ENCODE measurements at regions not wholly inside any gene's neighbourhood (a gene's known extent, or its start where the extent isn't known, plus 50 kb on each side); places are given as distances from the start of the nearest gene placed in this dataset.
"Not testable (repeated sequence)": the region's sequence is repeated elsewhere in the genome, so short reads cannot be mapped to it uniquely, and the experiment has no call there.

DNA sequence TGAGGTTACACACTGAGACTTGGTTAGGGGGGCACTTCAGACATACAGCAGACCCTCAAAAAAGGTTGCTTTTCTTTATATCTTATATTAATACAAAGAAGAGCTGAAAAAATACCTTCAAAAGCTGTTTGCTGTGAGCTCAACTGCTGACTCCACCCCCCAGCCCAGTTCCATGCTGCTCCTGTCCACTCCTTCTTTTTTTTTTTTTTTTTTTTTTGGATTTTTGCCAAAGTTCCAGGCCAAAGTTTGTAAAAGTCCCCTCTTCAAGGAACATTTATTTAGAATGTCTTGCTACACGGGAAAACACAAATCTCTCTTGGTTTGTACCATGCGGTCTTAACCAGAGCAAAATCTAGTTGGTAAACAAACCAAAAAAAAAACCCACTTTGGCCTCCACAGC, 85.3 kb upstream of the AKAP12 start:
- DNase-seq (ENCODE audit: low spot score) (no peak), ATAC-seq (peak; percentile 74)
- intact Hi-C loops (cut with DNase I): no loop called here

DNA sequence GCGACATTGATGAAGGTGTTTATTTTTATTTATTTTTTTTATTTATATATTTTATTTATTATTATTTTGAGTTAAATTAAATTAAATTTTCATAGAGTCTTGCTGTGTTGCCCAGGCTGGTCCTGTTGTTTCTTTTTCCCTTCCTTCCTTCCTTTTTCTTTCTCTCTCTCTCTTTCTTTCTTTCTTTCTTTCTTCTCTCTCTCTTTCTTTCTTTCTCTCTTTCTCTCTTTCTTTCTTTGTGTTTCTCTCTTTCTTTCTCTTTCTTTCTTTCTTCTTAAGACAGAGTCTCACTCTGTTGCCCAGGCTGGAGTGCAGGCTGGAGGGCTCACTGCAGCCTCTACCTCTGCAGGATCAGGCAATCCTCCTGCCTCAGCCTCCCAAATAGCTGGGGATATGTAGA, 84.7 kb upstream of the AKAP12 start:
- ATAC-seq (no peak), DNase-seq (ENCODE audit: low spot score) (no peak)
- intact Hi-C loops (cut with DNase I): no loop called here

DNA sequence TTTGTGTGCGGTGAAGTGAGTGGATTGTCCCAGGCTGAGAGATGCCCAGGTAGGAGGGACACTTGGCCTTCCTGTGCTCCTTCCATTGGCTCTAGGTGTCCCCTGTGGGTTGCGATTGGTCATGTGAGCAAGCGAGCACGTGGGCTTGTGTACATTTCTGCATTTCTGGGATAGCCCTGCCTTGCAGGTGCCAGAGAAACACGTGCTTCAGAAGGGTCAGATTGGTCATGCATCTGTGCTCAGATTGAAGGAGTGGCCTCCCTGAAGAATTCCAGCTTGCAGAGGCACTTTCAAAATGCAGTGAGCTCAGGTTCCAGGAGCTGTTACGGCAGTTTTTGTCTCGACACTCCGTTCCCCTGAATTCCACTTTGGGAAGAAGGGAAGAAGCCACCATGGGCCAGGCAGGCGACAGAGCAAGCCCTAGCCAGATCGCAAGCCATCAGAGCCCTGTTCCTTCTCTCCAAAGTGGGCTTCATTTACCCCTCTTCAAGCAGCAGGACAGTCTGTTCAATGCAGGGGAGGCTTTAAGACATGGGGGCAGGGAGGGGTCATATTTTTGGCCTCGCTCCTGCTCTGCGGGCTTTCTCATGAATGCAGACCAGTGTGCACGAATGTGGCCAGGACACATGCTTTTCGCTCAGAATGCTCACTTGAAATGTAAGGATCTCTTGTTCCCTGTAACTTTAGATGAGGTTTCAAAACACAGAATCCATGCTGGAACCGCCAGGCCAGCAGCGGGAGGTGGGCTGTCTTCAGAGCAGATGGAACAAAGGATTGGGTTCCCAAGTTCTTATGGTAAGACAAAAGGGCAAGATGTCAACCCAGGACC, 78.6 kb upstream of the AKAP12 start:
- no peak for DNase-seq (ENCODE audit: low spot score)
- peak; percentile 85 for ATAC-seq
- intact Hi-C loops (cut with DNase I): no loop called here

DNA sequence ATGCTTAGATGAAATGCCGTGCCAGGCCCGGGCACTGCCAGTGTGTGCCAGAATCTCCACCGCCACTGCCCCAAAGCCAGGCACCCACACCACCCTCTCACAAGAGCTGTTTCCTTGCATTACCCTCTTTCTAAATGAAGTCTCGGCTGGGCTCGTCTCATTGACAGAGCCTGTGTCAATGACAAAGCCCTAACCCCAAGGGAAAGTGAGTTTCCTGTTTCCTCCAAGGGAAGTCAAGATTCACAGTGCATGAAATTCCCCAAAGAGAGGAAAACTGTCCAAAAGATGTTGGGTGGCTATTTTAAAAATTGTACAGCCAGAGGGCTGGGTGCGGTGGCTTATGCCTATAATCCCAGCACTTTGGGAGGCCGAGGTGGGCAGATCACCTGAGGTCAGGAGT, 75.4 kb upstream of the AKAP12 start:
- no peak for DNase-seq (ENCODE audit: low spot score)
- intact Hi-C loops (cut with DNase I): no loop called here
- ATAC-seq: no peak

DNA sequence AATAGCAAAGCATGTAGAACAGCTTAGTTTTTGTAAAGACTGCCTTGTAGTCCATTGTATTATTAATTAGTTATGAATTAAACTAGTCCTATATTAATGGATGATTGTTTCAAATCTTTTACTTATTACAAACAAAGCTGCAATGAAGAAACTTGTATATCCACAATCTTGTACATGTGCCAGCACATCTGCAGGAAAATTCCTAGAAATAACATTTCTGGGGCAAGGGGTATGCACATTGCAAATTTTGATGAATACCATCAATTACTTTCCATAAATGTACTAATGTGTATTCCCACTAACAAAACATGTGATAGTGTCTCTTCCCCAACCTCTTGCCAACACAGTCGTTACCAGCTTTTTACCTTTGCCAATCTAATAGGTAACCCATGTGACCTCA, 73.6 kb upstream of the AKAP12 start:
- DNase-seq (ENCODE audit: low spot score): no peak
- ATAC-seq: no peak
- intact Hi-C loops (cut with DNase I): no loop called here

DNA sequence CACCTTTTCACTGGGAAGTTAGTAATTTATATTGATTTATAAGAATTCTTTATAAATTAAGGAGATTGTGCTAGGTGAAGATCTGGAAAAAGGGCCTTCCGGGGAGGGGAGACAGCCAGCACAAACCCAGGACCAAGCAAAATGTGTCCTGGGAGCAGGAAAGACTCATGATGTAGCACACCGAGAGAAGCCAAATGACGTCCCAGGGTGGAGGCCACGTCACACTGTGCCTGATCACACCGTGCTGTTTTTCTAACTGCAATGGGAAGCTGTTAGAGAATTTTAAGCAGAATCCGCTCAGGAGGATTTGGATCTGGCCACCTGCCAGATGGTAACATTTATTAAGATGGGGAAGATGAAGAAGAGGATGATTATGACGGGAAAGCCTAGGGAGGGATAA, 72.7 kb upstream of the AKAP12 start:
- DNase-seq (ENCODE audit: low spot score) (no peak), ATAC-seq (no peak)
- intact Hi-C loops (cut with DNase I): no loop called here

DNA sequence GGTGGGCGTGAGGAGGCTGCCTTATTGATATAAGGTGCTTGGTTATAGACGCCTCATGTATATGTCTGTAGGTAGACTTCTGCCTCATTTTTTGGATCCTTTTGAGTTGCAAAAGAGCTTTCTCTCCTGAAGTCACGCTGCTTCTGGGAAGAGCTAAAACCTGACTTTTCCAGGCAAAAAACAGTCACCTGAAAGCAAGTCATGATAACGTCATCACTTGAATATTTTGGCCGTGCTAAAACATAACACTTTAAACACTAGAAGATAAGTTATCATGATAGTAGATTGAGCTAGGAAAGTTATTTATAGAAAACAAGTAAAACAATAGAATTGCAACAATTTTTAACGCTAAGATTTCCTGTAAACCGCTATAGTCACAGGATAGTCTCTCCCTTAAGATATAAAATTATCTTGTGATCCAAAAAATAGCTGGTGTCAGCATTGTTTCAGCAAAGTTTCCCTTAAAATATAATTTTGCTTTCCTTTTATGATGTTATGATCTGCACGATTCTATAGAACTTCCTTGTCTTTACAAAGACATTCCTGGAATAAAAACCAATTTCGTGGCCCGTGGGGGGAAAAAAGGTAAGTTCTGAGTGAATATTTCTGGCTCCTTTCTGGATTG, 69.0 kb upstream of the AKAP12 start:
- intact Hi-C loops (cut with DNase I): no loop called here
- ATAC-seq (no peak), DNase-seq (ENCODE audit: low spot score) (no peak)

DNA sequence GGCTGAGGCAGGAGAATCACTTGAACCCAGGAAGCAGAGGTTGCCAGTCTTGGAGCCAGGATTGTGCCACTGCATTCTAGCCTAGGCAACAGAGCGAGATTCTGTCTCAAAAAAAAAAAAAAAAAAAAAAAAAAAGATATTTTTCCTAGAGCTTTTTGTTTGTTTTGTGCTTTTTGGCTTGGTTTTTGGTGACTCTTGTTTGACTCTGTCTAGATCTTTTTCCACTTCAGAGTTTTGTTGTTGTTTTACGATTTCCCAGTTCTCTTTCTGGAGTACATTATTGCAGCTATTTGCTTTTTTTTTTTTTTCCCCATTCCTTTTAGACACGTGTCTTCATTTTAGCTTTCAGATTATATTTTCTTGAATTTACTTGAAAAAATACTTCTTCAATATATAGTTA, 67.0 kb upstream of the AKAP12 start:
- intact Hi-C loops (cut with DNase I): no loop called here
- ATAC-seq: peak; percentile 58
- DNase-seq (ENCODE audit: low spot score): no peak

DNA sequence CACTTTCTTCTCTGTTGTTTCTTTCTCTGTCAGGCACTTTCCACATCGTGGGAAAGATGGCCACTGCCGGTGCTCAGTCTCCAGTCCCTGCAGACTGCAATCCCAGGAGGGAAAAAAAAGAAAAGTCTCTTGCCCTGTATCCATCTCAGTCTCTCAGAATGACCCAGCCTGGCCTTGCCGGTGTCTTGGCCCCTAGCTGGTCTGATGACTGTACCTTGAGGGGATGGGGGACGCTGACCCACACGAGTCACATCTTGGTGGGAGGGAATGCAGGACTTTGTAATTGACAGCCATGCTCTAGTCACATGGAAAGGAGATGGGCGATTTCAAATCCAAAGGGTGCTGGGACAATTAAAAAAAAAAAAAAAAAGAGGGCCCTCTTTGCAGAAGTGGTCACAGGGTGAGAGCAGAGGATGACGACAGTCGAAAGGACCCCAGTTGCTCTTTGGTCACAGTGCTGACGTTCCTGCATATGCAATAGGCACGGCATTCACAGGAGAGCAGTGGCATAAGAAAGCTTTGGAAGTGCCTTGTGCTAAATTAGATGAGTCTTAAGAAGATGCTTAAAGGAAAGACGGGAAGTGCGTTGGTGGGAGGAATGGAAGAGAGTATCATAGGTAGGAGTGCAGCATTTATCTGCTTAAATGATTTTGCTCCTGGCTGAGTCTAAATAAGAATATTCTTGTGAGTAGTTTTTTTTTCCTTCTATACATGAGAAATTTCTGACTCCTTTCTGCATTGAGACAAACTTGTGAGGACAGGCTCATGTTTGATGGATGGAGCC, 63.9 kb upstream of the AKAP12 start:
- ATAC-seq (no peak), DNase-seq (ENCODE audit: low spot score) (no peak)
- intact Hi-C loops (cut with DNase I): no loop called here

DNA sequence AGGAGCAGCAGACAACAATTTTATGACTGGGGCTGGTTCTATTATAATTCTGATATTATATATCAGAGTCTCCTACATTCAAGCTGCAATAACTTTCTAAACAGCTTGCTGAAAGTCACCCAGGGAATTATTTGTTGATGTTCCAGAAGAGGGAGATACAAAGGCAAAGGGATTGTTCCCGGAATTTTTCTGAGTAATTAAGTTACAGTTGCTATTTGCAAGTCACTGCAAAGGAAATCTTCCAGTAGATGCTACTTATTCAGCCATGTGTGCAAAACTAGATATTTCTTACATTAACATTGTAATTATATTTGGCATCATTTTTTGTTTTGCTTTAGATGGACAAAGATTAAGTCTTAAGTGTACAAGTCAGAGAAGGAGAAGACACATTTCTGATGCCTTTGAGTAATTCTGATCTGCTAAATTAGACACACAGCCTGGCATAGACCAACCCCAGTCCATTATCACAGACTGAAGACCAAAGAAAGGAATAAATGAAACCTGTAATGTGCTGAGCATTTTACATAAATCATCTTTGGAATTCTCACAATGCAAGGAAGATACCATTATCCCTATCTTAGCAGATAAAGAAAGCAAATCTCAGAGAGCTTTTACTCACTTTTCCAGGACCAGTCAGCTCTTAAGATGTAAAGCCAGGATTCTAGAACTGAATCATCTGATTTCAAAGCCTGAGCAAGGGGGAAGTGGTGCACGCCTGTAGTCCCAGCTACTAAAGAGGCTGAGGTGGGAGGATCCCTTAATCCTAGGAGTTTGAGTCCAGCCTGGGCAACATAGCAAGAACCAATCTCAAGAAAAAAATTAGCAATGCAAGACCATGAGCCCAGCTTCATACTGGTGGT, 62.6 kb upstream of the AKAP12 start:
- ATAC-seq: no peak
- intact Hi-C loops (cut with DNase I): no loop called here
- DNase-seq (ENCODE audit: low spot score): no peak

DNA sequence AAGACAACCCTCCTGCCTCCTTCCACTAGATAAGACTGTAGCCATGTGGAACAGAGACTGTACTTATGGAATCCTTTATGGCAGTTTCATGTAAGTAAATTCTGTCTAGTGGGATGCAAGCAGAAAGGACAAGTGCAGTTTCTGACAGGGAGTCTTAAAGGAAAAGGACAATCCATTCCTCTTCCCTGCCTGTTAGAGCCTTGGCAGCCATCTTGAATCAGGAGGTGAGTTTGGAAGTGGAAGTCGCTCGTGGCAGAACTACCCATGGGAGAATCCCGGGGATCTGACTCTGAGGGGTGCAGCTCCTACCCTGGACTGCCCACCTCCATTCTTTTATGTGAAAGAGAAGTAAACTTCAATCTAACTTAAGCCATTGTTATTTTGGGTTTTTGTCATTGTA, 61.4 kb upstream of the AKAP12 start:
- no peak for DNase-seq (ENCODE audit: low spot score)
- intact Hi-C loops (cut with DNase I): no loop called here
- ATAC-seq: no peak

DNA sequence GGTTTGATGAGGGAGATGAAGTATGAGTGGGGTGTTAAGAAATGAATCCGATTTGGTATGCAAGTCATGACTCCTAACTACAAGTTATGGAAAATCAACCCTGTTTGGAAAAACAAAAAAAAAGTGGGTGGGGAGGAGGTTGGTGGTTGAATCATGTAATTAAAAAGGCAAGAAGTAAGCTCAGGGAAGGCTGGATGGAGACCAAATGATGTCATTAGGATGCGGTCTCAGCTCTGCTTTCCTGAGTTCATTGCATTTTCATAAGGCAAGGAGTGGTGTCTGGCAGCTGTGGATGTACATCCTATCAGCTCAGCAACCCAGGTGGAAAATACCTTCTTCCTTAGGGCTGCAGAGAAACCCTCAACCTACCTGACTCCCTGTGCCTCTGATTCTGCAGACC, 60.4 kb upstream of the AKAP12 start:
- intact Hi-C loops (cut with DNase I): no loop called here
- ATAC-seq: peak; percentile 40
- no peak for DNase-seq (ENCODE audit: low spot score)

DNA sequence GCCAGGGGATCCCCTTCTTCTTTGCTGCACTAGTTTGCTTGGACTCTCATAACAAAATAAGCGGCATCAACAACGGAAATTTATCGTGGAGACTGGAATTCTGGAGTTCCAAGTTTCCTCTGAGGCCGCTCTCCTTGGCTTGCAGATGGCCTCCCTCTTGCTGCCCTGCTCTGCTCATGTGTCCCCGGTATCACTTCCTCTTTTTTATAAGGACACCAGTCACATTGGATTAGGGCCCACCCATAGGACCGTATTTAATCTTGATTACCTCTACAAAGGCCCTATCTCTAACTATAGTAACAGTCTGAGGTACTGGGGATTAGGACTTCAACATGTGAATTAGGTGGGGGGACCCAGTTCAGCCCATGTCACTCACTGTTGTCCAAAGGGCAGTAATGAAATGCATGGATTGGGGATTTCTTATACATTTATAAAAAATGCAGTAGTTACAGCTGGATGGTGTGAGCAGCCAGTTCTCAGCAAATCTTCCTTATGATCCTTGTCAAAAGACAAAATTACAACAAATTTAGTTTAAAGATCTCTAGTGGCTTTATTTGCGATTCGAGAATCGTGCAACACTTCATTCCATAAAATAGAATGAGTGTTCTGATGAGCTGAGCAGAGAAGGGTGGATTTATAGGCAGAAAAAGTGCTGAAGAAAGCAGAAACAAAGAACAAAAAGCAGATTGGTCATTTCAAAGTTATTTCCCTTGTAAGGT, 59.3 kb upstream of the AKAP12 start:
- ATAC-seq (no peak), DNase-seq (ENCODE audit: low spot score) (no peak)
- intact Hi-C loops (cut with DNase I): no loop called here

DNA sequence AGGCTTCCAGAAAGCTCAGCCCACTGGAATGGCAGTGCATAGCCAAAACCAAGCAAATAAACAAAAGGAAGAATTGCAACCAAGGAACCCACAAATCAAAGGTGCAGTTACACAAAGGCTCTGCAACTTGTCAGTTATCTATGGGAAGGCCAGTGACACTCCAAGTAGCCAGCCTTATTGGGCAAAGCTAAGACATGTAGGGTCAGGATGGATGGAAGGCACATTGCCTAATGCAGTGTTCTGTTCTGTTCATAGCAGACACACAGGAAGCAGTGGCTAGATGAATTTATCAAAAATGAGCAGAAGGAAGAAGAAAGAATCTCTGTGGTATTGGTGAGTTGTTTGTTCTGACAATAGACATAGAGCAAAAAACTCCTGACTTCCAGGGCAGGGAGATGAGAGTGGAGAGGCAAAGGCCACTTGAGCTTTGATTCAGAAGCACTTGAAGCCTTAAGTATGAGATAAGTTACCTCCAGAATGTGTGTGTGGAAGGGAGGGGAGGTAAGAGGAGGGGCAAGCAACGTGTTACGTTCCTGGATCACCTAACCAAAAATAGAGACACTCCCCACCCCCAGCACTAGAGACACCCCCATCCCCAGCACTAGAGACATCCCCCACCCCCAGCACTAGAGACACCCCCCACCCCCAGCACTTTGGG, 57.9 kb upstream of the AKAP12 start:
- no peak for DNase-seq (ENCODE audit: low spot score)
- no peak for ATAC-seq
- intact Hi-C loops (cut with DNase I): no loop called here

DNA sequence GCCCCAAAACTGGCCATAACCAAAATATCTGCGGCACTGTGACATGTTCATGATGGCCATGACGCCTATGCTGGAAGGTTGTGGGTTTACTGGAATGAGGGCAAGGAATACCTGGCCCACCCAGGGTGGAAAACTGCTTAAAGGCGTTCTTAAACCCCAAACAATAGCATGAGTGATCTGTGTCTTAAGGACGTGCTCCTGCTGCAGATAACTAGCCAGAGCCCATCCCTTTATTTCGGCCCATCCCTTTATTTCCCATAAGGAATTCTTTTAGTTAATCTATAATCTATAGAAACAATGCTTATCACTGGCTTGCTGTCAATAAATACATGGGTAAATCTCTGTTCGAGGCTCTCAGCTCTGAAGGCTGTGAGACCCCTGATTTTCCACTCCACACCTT, 56.8 kb upstream of the AKAP12 start:
- ATAC-seq; intact Hi-C loops (cut with DNase I); DNase-seq (ENCODE audit: low spot score): not testable (repeated sequence)

DNA sequence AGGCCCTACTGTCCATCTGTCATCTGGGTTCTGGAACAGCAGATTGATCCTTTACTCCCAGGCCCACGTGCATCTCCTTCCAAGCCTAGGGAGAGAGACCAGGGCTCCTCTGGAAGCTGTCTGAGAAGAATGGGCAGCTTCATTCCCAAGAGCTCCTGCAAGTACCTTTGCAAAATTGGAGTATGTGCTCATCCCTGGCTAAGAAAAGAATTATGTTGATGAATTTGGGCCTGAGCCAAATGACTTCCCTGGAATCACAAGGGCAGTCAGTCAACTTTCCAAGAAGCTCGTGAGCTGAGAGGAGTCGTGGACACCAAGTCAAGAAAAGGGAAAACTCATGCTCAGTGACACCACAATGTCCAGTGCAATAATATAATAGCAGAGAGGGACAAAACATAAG, 54.6 kb upstream of the AKAP12 start:
- no peak for DNase-seq (ENCODE audit: low spot score)
- ATAC-seq: no peak
- intact Hi-C loops (cut with DNase I): no loop called here

DNA sequence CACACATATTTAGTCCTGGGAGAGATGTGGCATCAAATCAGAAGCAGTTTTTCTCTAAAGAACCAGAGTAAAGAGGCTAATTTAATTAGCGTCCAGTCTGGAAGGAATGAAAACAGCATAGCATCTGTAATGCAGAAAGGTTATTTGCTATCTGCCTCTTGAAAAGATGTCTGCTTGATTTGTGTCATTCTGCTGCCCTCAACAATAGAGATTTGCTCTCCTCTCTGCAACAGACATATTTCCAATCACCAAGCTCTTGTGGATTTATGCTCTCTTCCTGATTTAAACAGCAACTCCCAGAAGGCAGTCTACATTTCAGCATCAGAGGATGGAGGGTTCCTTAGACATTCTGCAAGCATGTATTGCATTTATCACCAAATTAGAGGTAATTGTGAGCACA, 53.5 kb upstream of the AKAP12 start:
- intact Hi-C loops (cut with DNase I): no loop called here
- ATAC-seq (no peak), DNase-seq (ENCODE audit: low spot score) (no peak)

DNA sequence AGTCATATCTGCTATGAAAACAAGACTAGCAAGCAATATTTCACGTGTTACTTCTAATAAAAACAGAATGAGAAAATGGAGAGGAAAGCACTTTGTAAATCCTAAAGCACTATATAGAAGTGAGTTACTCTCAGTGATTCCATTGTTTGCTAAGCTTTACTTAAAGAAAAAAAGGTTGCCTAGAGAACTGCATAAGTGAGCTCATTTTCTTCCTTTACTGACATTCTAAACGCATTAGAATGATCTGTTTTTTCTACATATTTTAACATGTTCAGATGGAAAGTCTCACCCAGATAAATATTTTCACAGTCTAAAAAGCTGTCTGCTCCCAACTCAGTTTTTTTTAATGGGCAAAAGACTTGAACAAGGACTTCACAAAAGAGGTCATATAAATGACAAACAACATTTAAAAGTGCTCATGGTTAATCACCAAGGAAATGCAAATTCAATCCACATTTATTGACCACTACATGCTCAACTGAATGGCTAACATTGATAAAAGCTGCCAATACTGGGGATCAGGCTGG, 52.9 kb upstream of the AKAP12 start:
- DNase-seq (ENCODE audit: low spot score): no peak
- intact Hi-C loops (cut with DNase I): no loop called here

More for the DNA sequence above, 52.9 kb upstream of the AKAP12 start:
- ATAC-seq: no peak

Measured in sciatic nerve (tissue), 2 donors.